PC-9 (cell line): ENCODE measurements at regions not wholly inside any gene's neighbourhood (a gene's known extent, or its start where the extent isn't known, plus 50 kb on each side); places are given as distances from the start of the nearest gene placed in this dataset.

Experiments
- BruUV-seq: library from RNA; stranded (reverse); fragments of 400-500 nt; replicated peaks from 2 replicates; lab custom pipeline; 2021; lab: Mats Ljungman, UMichigan
- CTCF ChIA-PET: fragments of 300-600 bp; sonication (Branson Sonifier 250); formaldehyde crosslinking; loops from one replicate; lab custom pipeline; 2022; ENCODE audit warnings: antibody characterized with exemption; lab: Charles Lee
- POLR2A ChIA-PET: fragments of 300-600 bp; sonication (Branson Sonifier 250); formaldehyde crosslinking; loops from one replicate; lab custom pipeline; 2022; ENCODE audit warnings: antibody characterized with exemption; ENCODE audit not compliant: unreplicated experiment; lab: Charles Lee
- DNase-seq, 2 experiments: peaks; one replicate each; pipeline versions ENCODE4 v3.0.0 to v3.0.0-alpha.2; 2015 to 2022; ENCODE audit warnings: mixed read lengths in 1 of 2
- H2AFZ ChIP-seq: fragments of 200-600 bp; sonication (generic); 2 replicates; pipeline ENCODE4 v1.8.1; 2017; ENCODE audit warnings: antibody characterized with exemption
- H3F3A ChIP-seq: fragments of 200-600 bp; sonication (generic); 2 replicates; pipeline ENCODE4 v1.8.1; 2017; ENCODE audit warnings: antibody characterized with exemption, mild to moderate bottlenecking, low read depth; ENCODE audit not compliant: insufficient read depth
- H3K27ac ChIP-seq: fragments of 200-600 bp; sonication (generic); 2 replicates; pipeline ENCODE4 v1.6.1; 2016; ENCODE audit warnings: mixed run types
- H3K27me3 ChIP-seq: fragments of 200-600 bp; sonication (generic); 2 replicates; pipeline ENCODE4 v1.6.1; 2016; ENCODE audit warnings: low read depth, mixed run types; ENCODE audit not compliant: insufficient read depth
- H3K36me3 ChIP-seq: fragments of 200-600 bp; sonication (generic); 2 replicates; pipeline ENCODE4 v1.6.1; 2016; ENCODE audit warnings: low read depth, mixed run types
- H3K4me1 ChIP-seq: fragments of 200-600 bp; sonication (generic); replicated peaks from 2 replicates; pipeline ENCODE4 v1.6.1; 2016; ENCODE audit warnings: mixed run types; ENCODE audit not compliant: insufficient read depth
- H3K4me2 ChIP-seq: fragments of 200-600 bp; sonication (generic); 2 replicates; pipeline ENCODE4 v1.6.1; 2017; ENCODE audit warnings: mixed run types
- H3K4me3 ChIP-seq: fragments of 200-600 bp; sonication (generic); 2 replicates; pipeline ENCODE4 v1.6.1; 2016; ENCODE audit warnings: mixed run types
- H3K79me2 ChIP-seq: fragments of 200-600 bp; sonication (generic); 2 replicates; pipeline ENCODE4 v1.6.1; 2017; ENCODE audit warnings: low read depth, mixed run types
- H3K9me2 ChIP-seq: fragments of 200-600 bp; sonication (generic); 2 replicates; pipeline ENCODE4 v1.8.1; 2017; ENCODE audit warnings: mild to moderate bottlenecking; ENCODE audit not compliant: insufficient read depth
- H3K9me3 ChIP-seq: fragments of 200-600 bp; sonication (generic); 2 replicates; pipeline ENCODE4 v1.8.1; 2016; ENCODE audit warnings: low read depth; ENCODE audit not compliant: insufficient read depth
- H4K20me1 ChIP-seq: fragments of 200-600 bp; sonication (generic); 2 replicates; pipeline ENCODE4 v1.8.1; 2017; ENCODE audit not compliant: insufficient read depth
- EZH2 ChIP-seq: fragments of 200-600 bp; sonication (generic); IDR thresholded peaks from 2 replicates; pipeline ENCODE4 v1.8.0; 2017; ENCODE audit warnings: antibody characterized with exemption, low read depth
- intact Hi-C: fragments of 100-400 bp; cut with micrococcal nuclease; formaldehyde crosslinking; loops from one replicate; pipeline ENCODE4 v1.10.0; 2022; ENCODE audit not compliant: unreplicated experiment
- TF ChIP-seq, protein P1 (sequence below): fragments of 200-600 bp; sonication (generic); conservative IDR thresholded peaks from 2 replicates; pipeline ENCODE4 v1.6.1; 2017; ENCODE audit warnings: mixed run types, antibody characterized with exemption, mild to moderate bottlenecking, moderate library complexity

DNA sequence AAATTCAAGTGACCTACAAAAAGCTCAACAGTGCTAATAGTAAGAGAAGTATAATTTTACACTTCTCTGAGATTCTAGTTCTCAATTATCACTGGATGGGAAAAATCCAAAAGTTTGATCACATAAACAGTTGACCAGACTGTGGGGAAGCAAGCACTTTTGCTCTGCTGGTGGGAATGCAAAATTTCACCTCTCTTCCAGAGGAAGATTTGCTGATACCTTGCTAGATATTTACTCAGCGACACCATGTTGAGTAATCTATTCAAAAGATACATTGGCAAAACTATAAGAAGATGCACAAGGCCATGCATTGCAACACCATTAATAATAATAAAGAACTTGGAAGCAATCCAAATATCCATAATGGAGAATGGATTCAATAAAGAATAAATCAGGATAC is 204.4 kb downstream of the MREG start:
- Histone ChIP-seq H3K9me3 (peaks cover 4% of the 10 kb centered on the region; the same call in 1 of the 2 replicates), H2AFZ (no peak overlapping the region), H3K79me2 (no peaks in the 10 kb centered on the region), H3K36me3 (no peaks in the 10 kb centered on the region), H3K27ac (no peak overlapping the region), H3K4me1 (peaks cover 20% of the 10 kb centered on the region), H3K4me3 (no peak overlapping the region), H3K9me2 (no peaks in the 10 kb centered on the region), H4K20me1 (no peaks in the 10 kb centered on the region), H3F3A (peaks cover 12% of the 10 kb centered on the region; the same call in 1 of the 2 replicates), H3K27me3 (no peaks in the 10 kb centered on the region), H3K4me2 (no peak overlapping the region)
- ChIA-PET CTCF (interaction anchor here (0.8 kb wide), 1 partner anchor 10 kb away, joined by 3 read pairs; no protein-coding TSS in a partner anchor), POLR2A (no interaction called here)
- DNase-seq: no peak
- no peak for TF ChIP-seq EZH2
- TF ChIP-seq, protein P1, sequence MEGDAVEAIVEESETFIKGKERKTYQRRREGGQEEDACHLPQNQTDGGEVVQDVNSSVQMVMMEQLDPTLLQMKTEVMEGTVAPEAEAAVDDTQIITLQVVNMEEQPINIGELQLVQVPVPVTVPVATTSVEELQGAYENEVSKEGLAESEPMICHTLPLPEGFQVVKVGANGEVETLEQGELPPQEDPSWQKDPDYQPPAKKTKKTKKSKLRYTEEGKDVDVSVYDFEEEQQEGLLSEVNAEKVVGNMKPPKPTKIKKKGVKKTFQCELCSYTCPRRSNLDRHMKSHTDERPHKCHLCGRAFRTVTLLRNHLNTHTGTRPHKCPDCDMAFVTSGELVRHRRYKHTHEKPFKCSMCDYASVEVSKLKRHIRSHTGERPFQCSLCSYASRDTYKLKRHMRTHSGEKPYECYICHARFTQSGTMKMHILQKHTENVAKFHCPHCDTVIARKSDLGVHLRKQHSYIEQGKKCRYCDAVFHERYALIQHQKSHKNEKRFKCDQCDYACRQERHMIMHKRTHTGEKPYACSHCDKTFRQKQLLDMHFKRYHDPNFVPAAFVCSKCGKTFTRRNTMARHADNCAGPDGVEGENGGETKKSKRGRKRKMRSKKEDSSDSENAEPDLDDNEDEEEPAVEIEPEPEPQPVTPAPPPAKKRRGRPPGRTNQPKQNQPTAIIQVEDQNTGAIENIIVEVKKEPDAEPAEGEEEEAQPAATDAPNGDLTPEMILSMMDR: 0 out of 2 replicates have a peak, but pooled peaks have one; percentile 26
- intact Hi-C loops: no loop called here
- BruUV-seq: no TSS peak

DNA sequence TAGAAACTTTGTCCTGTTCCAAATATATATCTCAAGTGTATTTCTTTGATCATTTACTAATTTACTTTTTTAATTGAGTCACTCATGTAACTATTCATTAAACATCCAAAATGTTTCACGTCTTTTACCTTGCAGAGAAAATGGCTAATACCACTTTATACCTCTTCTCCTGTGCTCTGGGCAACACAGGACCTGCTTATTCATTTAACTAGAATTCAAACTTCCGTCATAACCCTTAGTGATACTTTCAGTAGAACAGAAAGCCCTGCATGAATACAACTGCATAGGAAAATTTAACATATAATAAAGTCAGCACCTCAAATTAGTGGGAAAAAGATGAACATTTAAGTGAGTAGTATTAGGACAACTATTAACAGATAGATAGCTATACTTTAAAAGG is 205.2 kb downstream of the MREG start:
- Histone ChIP-seq H3K27me3 (no peaks in the 10 kb centered on the region), H4K20me1 (no peaks in the 10 kb centered on the region), H3K36me3 (no peaks in the 10 kb centered on the region), H3K9me2 (no peaks in the 10 kb centered on the region), H3K79me2 (no peaks in the 10 kb centered on the region), H3F3A (peaks cover 7% of the 10 kb centered on the region; the same call in 1 of the 2 replicates), H3K4me2 (no peak overlapping the region), H3K4me3 (no peak overlapping the region), H3K4me1 (peaks cover 16% of the 10 kb centered on the region), H2AFZ (no peak overlapping the region), H3K9me3 (peaks cover 4% of the 10 kb centered on the region; the same call in 1 of the 2 replicates), H3K27ac (no peak overlapping the region)
- ChIA-PET CTCF (interaction anchor here (0.6 to 0.8 kb wide), 2 partner anchors 11 to 253 kb away, joined by 3 to 17 read pairs; no protein-coding TSS in a partner anchor), POLR2A (no interaction called here)
- no TSS peak for BruUV-seq
- intact Hi-C loops: no loop called here
- TF ChIP-seq, protein P1: no peak
- TF ChIP-seq EZH2: no peak
- no peak for DNase-seq

DNA sequence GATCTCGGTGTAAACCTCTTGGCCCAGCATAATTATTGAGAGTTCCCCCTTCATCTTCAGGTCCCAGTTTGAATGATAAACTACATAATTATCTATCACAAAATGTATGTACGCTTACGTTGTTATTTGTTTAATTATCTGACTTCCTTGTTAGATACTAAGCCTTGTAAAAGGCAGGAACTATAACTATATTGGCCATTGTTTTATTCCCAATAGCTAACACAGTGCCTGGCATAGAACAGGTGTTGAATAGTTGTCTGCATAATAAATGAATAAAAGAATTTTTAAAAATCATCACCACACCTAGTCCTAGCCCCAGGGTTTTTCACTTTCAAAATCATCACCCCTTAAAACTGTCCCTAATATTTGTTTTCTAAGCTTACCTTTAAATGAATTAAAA is 207.9 kb downstream of the MREG start:
- no peaks in the 10 kb centered on the region for H3K4me1 ChIP-seq
- no peaks in the 10 kb centered on the region for H3K36me3 ChIP-seq
- H4K20me1 ChIP-seq: no peaks in the 10 kb centered on the region
- H3K79me2 ChIP-seq: no peaks in the 10 kb centered on the region
- no peak overlapping the region for H2AFZ ChIP-seq
- no peaks in the 10 kb centered on the region for H3K9me2 ChIP-seq
- peaks cover 4% of the 10 kb centered on the region; the same call in 1 of the 2 replicates for H3K9me3 ChIP-seq
- no peak for TF ChIP-seq EZH2
- TF ChIP-seq, protein P1: no peak
- no peak overlapping the region for H3K4me2 ChIP-seq
- no peaks in the 10 kb centered on the region for H3K27me3 ChIP-seq
- ChIA-PET POLR2A (no interaction called here), CTCF (interaction anchor here (0.6 kb wide), 1 partner anchor 76 kb away, joined by 3 read pairs; no protein-coding TSS in a partner anchor)
- intact Hi-C loops: no loop called here
- no TSS peak for BruUV-seq
- H3K4me3 ChIP-seq: no peak overlapping the region
- DNase-seq: no peak
- no peaks in the 10 kb centered on the region for H3F3A ChIP-seq
- H3K27ac ChIP-seq: no peak overlapping the region
